ENCODE measurements at regions not wholly inside any gene's neighbourhood (a gene's known extent, or its start where the extent isn't known, plus 50 kb on each side); places are given as distances from the start of the nearest gene placed in this dataset.

GRCh38 chr3:187902936-187903335 is 157.7 kb upstream of the BCL6 start:
- Histone ChIP-seq H3K27ac (no peak overlapping the region), H4K20me1 (ENCODE audit: insufficient read depth) (no peaks in the 10 kb centered on the region), H3K4me2 (no peak overlapping the region), H3K9me2 (ENCODE audit: insufficient read depth) (peaks cover 4% of the 10 kb centered on the region; the same call in 1 of the 2 replicates), H3K27me3 (ENCODE audit: insufficient read depth, low read depth) (no peaks in the 10 kb centered on the region), H3K9me3 (ENCODE audit: insufficient read depth, low read depth) (peaks cover 8% of the 10 kb centered on the region; the same call in 1 of the 2 replicates), H3K4me1 (replicated peaks; ENCODE audit: insufficient read depth) (no peaks in the 10 kb centered on the region; the same call in 1 of the 2 replicates), H3K4me3 (no peak overlapping the region), H3K79me2 (ENCODE audit: low read depth) (no peaks in the 10 kb centered on the region), H3F3A (ENCODE audit: insufficient read depth, low read depth) (0 out of 2 replicates have a peak, but pooled peaks cover 3% of the 10 kb centered on the region), H2AFZ (no peak overlapping the region), H3K36me3 (ENCODE audit: low read depth) (no peaks in the 10 kb centered on the region)
- no TSS peak for BruUV-seq (replicated peaks)
- DNase-seq, result no peak
- ChIA-PET CTCF (no interaction called here), POLR2A (ENCODE audit: unreplicated experiment) (interaction anchor here (0.5 kb wide), 1 partner anchor 147 kb away, joined by 4 read pairs; no protein-coding TSS in a partner anchor)
- intact Hi-C loops (cut with micrococcal nuclease; ENCODE audit: unreplicated experiment), result no loop called here
- TF ChIP-seq EZH2 (IDR thresholded peaks at IDR 0.05; ENCODE audit: low read depth) (no peak), CTCF (conservative IDR thresholded peaks at IDR 0.05) (no peak)

- no TSS peak for BruUV-seq (replicated peaks)
- TF ChIP-seq EZH2 (IDR thresholded peaks at IDR 0.05; ENCODE audit: low read depth), result no peak
- no peak for TF ChIP-seq CTCF (conservative IDR thresholded peaks at IDR 0.05)
These were observed 158.4 kb upstream of the BCL6 start for GRCh38 chr3:187903697-187904096.

GRCh38 chr3:187906416-187906815 is 161.1 kb upstream of the BCL6 start:
- Histone ChIP-seq H3F3A (ENCODE audit: insufficient read depth, low read depth) (0 out of 2 replicates have a peak, but pooled peaks cover 3% of the 10 kb centered on the region), H2AFZ (no peak overlapping the region), H3K4me2 (no peak overlapping the region), H3K36me3 (ENCODE audit: low read depth) (no peaks in the 10 kb centered on the region), H3K4me1 (replicated peaks; ENCODE audit: insufficient read depth) (peaks cover 12% of the 10 kb centered on the region), H3K27ac (no peak overlapping the region), H3K79me2 (ENCODE audit: low read depth) (no peaks in the 10 kb centered on the region), H3K9me3 (ENCODE audit: insufficient read depth, low read depth) (peaks cover 15% of the 10 kb centered on the region; the same call in 1 of the 2 replicates), H3K4me3 (no peak overlapping the region), H4K20me1 (ENCODE audit: insufficient read depth) (no peaks in the 10 kb centered on the region), H3K9me2 (ENCODE audit: insufficient read depth) (peaks cover 4% of the 10 kb centered on the region; the same call in 1 of the 2 replicates), H3K27me3 (ENCODE audit: insufficient read depth, low read depth) (no peaks in the 10 kb centered on the region)
- POLR2A ChIA-PET (ENCODE audit: unreplicated experiment), result interaction anchor here (0.6 to 0.7 kb wide), 2 partner anchors 18 to 119 kb away, joined by 4 to 7 read pairs; no protein-coding TSS in a partner anchor
- no peak for DNase-seq
- TF ChIP-seq CTCF (conservative IDR thresholded peaks at IDR 0.05), result no peak
- no peak for TF ChIP-seq EZH2 (IDR thresholded peaks at IDR 0.05; ENCODE audit: low read depth)
- intact Hi-C loops (cut with micrococcal nuclease; ENCODE audit: unreplicated experiment), result no loop called here
- no TSS peak for BruUV-seq (replicated peaks)
- CTCF ChIA-PET, result interaction anchor here (1.0 kb wide), 1 partner anchor 27 kb away, joined by 3 read pairs; no protein-coding TSS in a partner anchor

More at GRCh38 chr3:187903697-187904096, 158.4 kb upstream of the BCL6 start:
- ChIA-PET POLR2A (ENCODE audit: unreplicated experiment) (no interaction called here), CTCF (no interaction called here)
- H3K4me3 ChIP-seq, result no peak overlapping the region
- DNase-seq, result no peak
- no peaks in the 10 kb centered on the region for H3K27me3 ChIP-seq (ENCODE audit: insufficient read depth, low read depth)
- H3F3A ChIP-seq (ENCODE audit: insufficient read depth, low read depth), result 0 out of 2 replicates have a peak, but pooled peaks cover 3% of the 10 kb centered on the region
- H3K36me3 ChIP-seq (ENCODE audit: low read depth), result no peaks in the 10 kb centered on the region
- H2AFZ ChIP-seq, result no peak overlapping the region
- H4K20me1 ChIP-seq (ENCODE audit: insufficient read depth), result no peaks in the 10 kb centered on the region
- intact Hi-C loops (cut with micrococcal nuclease; ENCODE audit: unreplicated experiment), result no loop called here
- no peaks in the 10 kb centered on the region; the same call in 1 of the 2 replicates for H3K4me1 ChIP-seq (replicated peaks; ENCODE audit: insufficient read depth)
- no peak overlapping the region for H3K4me2 ChIP-seq
- peaks cover 4% of the 10 kb centered on the region; the same call in 1 of the 2 replicates for H3K9me2 ChIP-seq (ENCODE audit: insufficient read depth)
- no peaks in the 10 kb centered on the region for H3K79me2 ChIP-seq (ENCODE audit: low read depth)
- no peak overlapping the region for H3K27ac ChIP-seq
- H3K9me3 ChIP-seq (ENCODE audit: insufficient read depth, low read depth), result peaks cover 8% of the 10 kb centered on the region; the same call in 1 of the 2 replicates

Data from PC-9 (cell line).